MCF 10A (cell line): ENCODE measurements at regions not wholly inside any gene's neighbourhood (a gene's known extent, or its start where the extent isn't known, plus 50 kb on each side); places are given as distances from the start of the nearest gene placed in this dataset.

Experiments used
- BruUV-seq: library from RNA; stranded (reverse); fragments of 400-500 nt; replicated peaks from 2 replicates; lab custom pipeline; 2021; lab: Mats Ljungman, UMichigan
- CTCF ChIA-PET: fragments of 300-600 bp; sonication (Branson Sonifier 250); formaldehyde crosslinking; extraction: SDS; loops from one replicate; lab custom pipeline; 2021; ENCODE audit warnings: antibody characterized with exemption, inconsistent platforms; lab: Yijun Ruan, JAX
- POLR2A ChIA-PET: fragments of 300-600, 350-650 bp; sonication (Branson Sonifier 250); formaldehyde crosslinking; extraction: SDS; loops from one replicate; lab custom pipeline; 2020; ENCODE audit warnings: antibody characterized with exemption, inconsistent platforms; lab: Yijun Ruan, JAX
- DNase-seq: peaks from one replicate; pipeline ENCODE4 v3.0.0-alpha.2; 2018; ENCODE audit not compliant: unreplicated experiment
- H3K27ac Mint-ChIP-seq: one replicate; pipeline ENCODE4 v1.8.0; 2022; ENCODE audit warnings: mild to moderate bottlenecking, low read depth, mixed read lengths; ENCODE audit not compliant: unreplicated experiment
- H3K27me3 Mint-ChIP-seq: one replicate; pipeline ENCODE4 v1.8.0; 2022; ENCODE audit warnings: mixed read lengths; ENCODE audit not compliant: insufficient read depth, unreplicated experiment
- H3K36me3 Mint-ChIP-seq: one replicate; pipeline ENCODE4 v1.8.0; 2022; ENCODE audit warnings: mild to moderate bottlenecking, moderate library complexity, mixed read lengths; ENCODE audit not compliant: insufficient read depth, unreplicated experiment
- H3K4me1 Mint-ChIP-seq: one replicate; pipeline ENCODE4 v1.8.0; 2022; ENCODE audit warnings: mixed read lengths; ENCODE audit not compliant: insufficient read depth, unreplicated experiment
- H3K4me3 Mint-ChIP-seq: one replicate; pipeline ENCODE4 v1.8.0; 2022; ENCODE audit warnings: mild to moderate bottlenecking, moderate library complexity, mixed read lengths; ENCODE audit not compliant: unreplicated experiment
- H3K9me3 Mint-ChIP-seq: one replicate; pipeline ENCODE4 v1.8.0; 2022; ENCODE audit warnings: mixed read lengths; ENCODE audit not compliant: unreplicated experiment
- CTCF ChIP-seq: fragments of 200-600 bp; IDR thresholded peaks from one replicate; pipeline ENCODE4 v1.8.0; 2022; ENCODE audit warnings: antibody characterized with exemption, mild to moderate bottlenecking; ENCODE audit not compliant: unreplicated experiment
- intact Hi-C: fragments of 100-400 bp; cut with micrococcal nuclease; formaldehyde crosslinking; loops from 2 replicates; pipeline ENCODE4 v1.14.1; 2022

- H3K4me3 Mint-ChIP-seq: no peak overlapping the region
- H3K27me3 Mint-ChIP-seq: no peaks in the 10 kb centered on the region
- H3K27ac Mint-ChIP-seq: no peak overlapping the region
- H3K4me1 Mint-ChIP-seq: peaks cover 12% of the 10 kb centered on the region
- TF ChIP-seq CTCF: no peak
- no TSS peak for BruUV-seq
- no peak for DNase-seq
- CTCF ChIA-PET: interaction anchor here (0.6 kb wide), 1 partner anchor 41 kb away, joined by 3 read pairs; no protein-coding TSS in a partner anchor
- POLR2A ChIA-PET: no interaction called here
- H3K36me3 Mint-ChIP-seq: no peaks in the 10 kb centered on the region
- intact Hi-C loops: no loop called here
- H3K9me3 Mint-ChIP-seq: no peaks in the 10 kb centered on the region
Observed at GRCh38 chr9:118364266-118365106, 660.3 kb downstream of the TLR4 start.

- no peak for TF ChIP-seq CTCF
- ChIA-PET CTCF (interaction anchor here (1.7 kb wide), 1 partner anchor 196 kb away, joined by 6 read pairs; no protein-coding TSS in a partner anchor), POLR2A (no interaction called here)
- no TSS peak for BruUV-seq
- H3K27me3 Mint-ChIP-seq: no peaks in the 10 kb centered on the region
- H3K4me1 Mint-ChIP-seq: peaks cover 12% of the 10 kb centered on the region
- intact Hi-C loops: loop anchor here (1.0 kb wide), 1 partner anchor 196 kb away; no protein-coding TSS in a partner anchor
- no peak overlapping the region for H3K27ac Mint-ChIP-seq
- no peaks in the 10 kb centered on the region for H3K36me3 Mint-ChIP-seq
- no peak overlapping the region for H3K4me3 Mint-ChIP-seq
- peak; percentile 16 for DNase-seq
- H3K9me3 Mint-ChIP-seq: no peaks in the 10 kb centered on the region
Observed at GRCh38 chr9:118366228-118366627, 662.0 kb downstream of the TLR4 start.

GRCh38 chr9:118367383-118367782, 663.2 kb downstream of the TLR4 start:
- no peak for DNase-seq
- H3K27ac Mint-ChIP-seq: no peak overlapping the region
- CTCF ChIA-PET: no interaction called here
- H3K4me3 Mint-ChIP-seq: no peak overlapping the region
- no peaks in the 10 kb centered on the region for H3K27me3 Mint-ChIP-seq
- H3K36me3 Mint-ChIP-seq: no peaks in the 10 kb centered on the region
- POLR2A ChIA-PET: no interaction called here
- no peak for TF ChIP-seq CTCF
- H3K9me3 Mint-ChIP-seq: no peaks in the 10 kb centered on the region
- intact Hi-C loops: no loop called here
- no TSS peak for BruUV-seq
- H3K4me1 Mint-ChIP-seq: peaks cover 4% of the 10 kb centered on the region

- CTCF ChIA-PET: interaction anchor here (0.8 kb wide), 1 partner anchor 149 kb away, joined by 3 read pairs; no protein-coding TSS in a partner anchor
- H3K36me3 Mint-ChIP-seq: peaks cover 6% of the 10 kb centered on the region
- POLR2A ChIA-PET: no interaction called here
- H3K27me3 Mint-ChIP-seq: no peaks in the 10 kb centered on the region
- TF ChIP-seq CTCF: no peak
- no peaks in the 10 kb centered on the region for H3K9me3 Mint-ChIP-seq
- DNase-seq: no peak
- BruUV-seq: no TSS peak
- no peak overlapping the region for H3K4me3 Mint-ChIP-seq
- intact Hi-C loops: no loop called here
- no peaks in the 10 kb centered on the region for H3K4me1 Mint-ChIP-seq
- H3K27ac Mint-ChIP-seq: no peak overlapping the region
Observed at GRCh38 chr9:118384531-118385100, 680.4 kb downstream of the TLR4 start.
